ENCODE measurements at regions not wholly inside any gene's neighbourhood (a gene's known extent, or its start where the extent isn't known, plus 50 kb on each side); places are given as distances from the start of the nearest gene placed in this dataset.

DNA sequence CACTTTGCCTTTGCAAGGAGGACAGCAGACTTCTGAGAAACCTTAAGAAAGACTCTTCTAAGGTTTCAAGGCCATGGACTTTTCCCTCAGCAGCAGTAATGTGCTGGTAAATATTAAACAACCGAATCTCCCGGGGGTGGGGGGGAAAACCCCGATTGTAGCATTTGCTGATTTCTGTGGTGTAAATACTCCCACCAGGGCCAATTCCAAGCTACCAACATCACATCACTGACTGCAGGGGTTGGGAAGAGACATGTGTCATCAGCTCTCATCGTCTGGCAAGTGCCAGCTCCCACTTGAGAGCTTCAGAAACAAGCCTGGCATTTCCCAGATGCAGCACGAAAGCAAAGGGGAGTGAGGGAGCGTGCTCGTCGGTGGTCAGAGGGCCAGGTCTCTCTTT, 101.2 kb downstream of the BCOR start:
- TF ChIP-seq, protein P1, sequence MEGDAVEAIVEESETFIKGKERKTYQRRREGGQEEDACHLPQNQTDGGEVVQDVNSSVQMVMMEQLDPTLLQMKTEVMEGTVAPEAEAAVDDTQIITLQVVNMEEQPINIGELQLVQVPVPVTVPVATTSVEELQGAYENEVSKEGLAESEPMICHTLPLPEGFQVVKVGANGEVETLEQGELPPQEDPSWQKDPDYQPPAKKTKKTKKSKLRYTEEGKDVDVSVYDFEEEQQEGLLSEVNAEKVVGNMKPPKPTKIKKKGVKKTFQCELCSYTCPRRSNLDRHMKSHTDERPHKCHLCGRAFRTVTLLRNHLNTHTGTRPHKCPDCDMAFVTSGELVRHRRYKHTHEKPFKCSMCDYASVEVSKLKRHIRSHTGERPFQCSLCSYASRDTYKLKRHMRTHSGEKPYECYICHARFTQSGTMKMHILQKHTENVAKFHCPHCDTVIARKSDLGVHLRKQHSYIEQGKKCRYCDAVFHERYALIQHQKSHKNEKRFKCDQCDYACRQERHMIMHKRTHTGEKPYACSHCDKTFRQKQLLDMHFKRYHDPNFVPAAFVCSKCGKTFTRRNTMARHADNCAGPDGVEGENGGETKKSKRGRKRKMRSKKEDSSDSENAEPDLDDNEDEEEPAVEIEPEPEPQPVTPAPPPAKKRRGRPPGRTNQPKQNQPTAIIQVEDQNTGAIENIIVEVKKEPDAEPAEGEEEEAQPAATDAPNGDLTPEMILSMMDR (IDR thresholded peaks at IDR 0.05; ENCODE audit: borderline replicate concordance, insufficient read depth, low read depth, low read length) = no peak
- H3K4me3 ChIP-seq (ENCODE audit: low read depth, low read length) = no peak overlapping the region

DNA sequence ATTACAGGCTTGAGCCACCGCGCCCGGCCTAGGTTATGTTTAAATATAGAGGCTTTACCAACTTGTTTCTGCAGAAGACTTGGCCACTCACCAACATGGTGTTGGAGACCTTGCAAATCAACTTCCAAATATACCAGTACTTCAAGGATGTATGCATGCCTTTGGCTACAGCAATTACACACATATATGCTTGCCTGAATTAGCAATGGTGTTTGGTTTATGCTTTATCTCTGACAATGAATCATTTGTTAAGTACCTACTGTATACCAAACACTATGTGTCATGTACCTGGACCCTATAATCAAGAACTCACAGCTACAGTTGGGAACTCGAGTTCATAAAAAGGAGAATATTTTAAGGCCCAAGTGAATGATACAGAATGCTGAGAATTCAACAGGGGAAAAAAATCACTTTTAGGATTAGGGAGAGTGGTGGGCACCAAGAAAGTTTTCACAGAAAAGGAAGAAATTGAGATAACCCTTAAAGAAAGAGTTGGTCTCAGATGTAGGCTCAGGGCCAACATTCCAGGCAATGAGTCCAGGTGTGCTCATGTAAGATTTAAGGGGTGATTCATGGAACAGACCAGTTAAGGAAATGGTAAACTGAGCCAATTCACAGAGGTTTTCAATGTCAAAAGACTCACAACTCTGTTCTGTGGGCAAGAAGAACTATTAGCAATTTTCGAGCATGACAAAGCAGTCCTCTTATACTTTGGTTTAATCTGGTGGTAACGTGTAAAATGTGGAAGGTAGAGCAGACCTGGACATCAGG, 98.9 kb downstream of the BCOR start:
- H3K4me3 ChIP-seq (ENCODE audit: low read depth, low read length) = no peak overlapping the region
- TF ChIP-seq, protein P1 (IDR thresholded peaks at IDR 0.05; ENCODE audit: borderline replicate concordance, insufficient read depth, low read depth, low read length) = no peak

Data from GM12875 (cell line).